ENCODE measurements at regions not wholly inside any gene's neighbourhood (a gene's known extent, or its start where the extent isn't known, plus 50 kb on each side); places are given as distances from the start of the nearest gene placed in this dataset.

GRCh38 chr2:150570712-150571111 lies 83.2 kb upstream of the RND3 start:
- DNase-seq: no peak

- DNase-seq: no peak
Observed at GRCh38 chr2:150569761-150570160, 82.3 kb upstream of the RND3 start.

- no peak for DNase-seq
Observed at GRCh38 chr2:150567771-150568301, 80.4 kb upstream of the RND3 start.

GRCh38 chr2:150566289-150566688 lies 78.8 kb upstream of the RND3 start:
- no peak for DNase-seq

- no peak for DNase-seq
Observed at GRCh38 chr2:150561076-150561475, 73.6 kb upstream of the RND3 start.

- DNase-seq: no peak
Observed at GRCh38 chr2:150557020-150557600, 69.6 kb upstream of the RND3 start.

- DNase-seq: no peak
Observed at GRCh38 chr2:150555611-150556356, 68.3 kb upstream of the RND3 start.

- no peak for DNase-seq
Observed at GRCh38 chr2:150554046-150554445, 66.6 kb upstream of the RND3 start.

GRCh38 chr2:150552041-150552820 lies 64.8 kb upstream of the RND3 start:
- no peak for DNase-seq

GRCh38 chr2:150549381-150549780 lies 61.9 kb upstream of the RND3 start:
- DNase-seq: no peak

GRCh38 chr2:150548527-150548926 lies 61.1 kb upstream of the RND3 start:
- DNase-seq: no peak

- DNase-seq: no peak
Observed at GRCh38 chr2:150545916-150546315, 58.4 kb upstream of the RND3 start.

- no peak for DNase-seq
Observed at GRCh38 chr2:150544731-150545130, 57.3 kb upstream of the RND3 start.

GRCh38 chr2:150542692-150543091 lies 55.2 kb upstream of the RND3 start:
- DNase-seq: no peak

GRCh38 chr2:150542172-150542571 lies 54.7 kb upstream of the RND3 start:
- no peak for DNase-seq

GRCh38 chr2:150538651-150539201 lies 51.3 kb upstream of the RND3 start:
- DNase-seq: no peak
